Endothelial cell (in vitro differentiated cells): ENCODE measurements at regions not wholly inside any gene's neighbourhood (a gene's known extent, or its start where the extent isn't known, plus 50 kb on each side); places are given as distances from the start of the nearest gene placed in this dataset.

Experiments
- DNase-seq: peaks from one replicate; pipeline ENCODE4 v3.0.0; 2021; ENCODE audit warnings: low spot score
- H3K27ac Mint-ChIP-seq: one replicate; pipeline ENCODE4 v1.8.0; 2021; ENCODE audit warnings: mixed read lengths, inconsistent platforms; ENCODE audit not compliant: unreplicated experiment
- H3K27me3 Mint-ChIP-seq: one replicate; pipeline ENCODE4 v1.8.0; 2021; ENCODE audit warnings: mild to moderate bottlenecking, moderate library complexity, mixed read lengths, inconsistent platforms; ENCODE audit not compliant: unreplicated experiment
- H3K36me3 Mint-ChIP-seq: one replicate; pipeline ENCODE4 v1.8.0; 2021; ENCODE audit warnings: mild to moderate bottlenecking, low read depth, mixed read lengths, inconsistent platforms; ENCODE audit not compliant: unreplicated experiment
- H3K4me1 Mint-ChIP-seq: one replicate; pipeline ENCODE4 v1.8.0; 2021; ENCODE audit warnings: mild to moderate bottlenecking, mixed read lengths, inconsistent platforms; ENCODE audit not compliant: unreplicated experiment
- H3K4me3 Mint-ChIP-seq: one replicate; pipeline ENCODE4 v1.8.0; 2021; ENCODE audit warnings: mild to moderate bottlenecking, mixed read lengths, inconsistent platforms; ENCODE audit not compliant: unreplicated experiment
- H3K9me3 Mint-ChIP-seq: one replicate; pipeline ENCODE4 v1.8.0; 2021; ENCODE audit warnings: mixed read lengths, inconsistent platforms; ENCODE audit not compliant: unreplicated experiment
- CTCF ChIP-seq: fragments of 200-600 bp; sonication (generic); IDR thresholded peaks from one replicate; pipeline ENCODE4 v1.5.0; 2021; ENCODE audit warnings: antibody characterized with exemption; ENCODE audit not compliant: unreplicated experiment

GRCh38 chr14:56708704-56709103 is 101.6 kb downstream of the OTX2 start:
- H3K4me3 Mint-ChIP-seq = no peak overlapping the region
- H3K27me3 Mint-ChIP-seq = peaks cover 2% of the 10 kb centered on the region
- DNase-seq = no peak
- no peaks in the 10 kb centered on the region for H3K9me3 Mint-ChIP-seq
- no peak for TF ChIP-seq CTCF
- peaks cover 16% of the 10 kb centered on the region for H3K4me1 Mint-ChIP-seq
- no peaks in the 10 kb centered on the region for H3K36me3 Mint-ChIP-seq
- H3K27ac Mint-ChIP-seq = no peak overlapping the region

GRCh38 chr14:56703947-56704346 is 106.3 kb downstream of the OTX2 start:
- no peak for DNase-seq
- Mint-ChIP-seq H3K36me3 (no peaks in the 10 kb centered on the region), H3K4me1 (peaks cover 16% of the 10 kb centered on the region), H3K9me3 (no peaks in the 10 kb centered on the region), H3K27ac (no peak overlapping the region), H3K4me3 (no peak overlapping the region), H3K27me3 (peaks cover 2% of the 10 kb centered on the region)
- no peak for TF ChIP-seq CTCF

- Mint-ChIP-seq H3K27ac (no peak overlapping the region), H3K36me3 (no peaks in the 10 kb centered on the region), H3K27me3 (peaks cover 2% of the 10 kb centered on the region), H3K4me3 (no peak overlapping the region), H3K4me1 (peaks cover 4% of the 10 kb centered on the region), H3K9me3 (no peaks in the 10 kb centered on the region)
- no peak for DNase-seq
- no peak for TF ChIP-seq CTCF
Observed at GRCh38 chr14:56702515-56702914, 107.8 kb downstream of the OTX2 start.
